Sigmoid colon (tissue), 4 donors: ENCODE measurements at regions not wholly inside any gene's neighbourhood (a gene's known extent, or its start where the extent isn't known, plus 50 kb on each side); places are given as distances from the start of the nearest gene placed in this dataset.

Experiments used
- CTCF ChIP-seq, 4 experiments: fragments of 450-650 bp in 3 of 4; fragments of 200-600 bp in 1 of 4; IDR thresholded peaks; one replicate each; pipeline ENCODE4 v1.5.1; 2016 to 2019; ENCODE audit warnings: antibody characterized with exemption in 4 of 4, mild to moderate bottlenecking in 3 of 4, moderate library complexity in 2 of 4
- POLR2AphosphoS5 ChIP-seq, 4 donors: sonication (generic); formaldehyde crosslinking; IDR thresholded peaks; one replicate each; pipeline ENCODE4 v1.6.1; 2017; ENCODE audit warnings: antibody characterized with exemption in 4 of 4

GRCh38 chr11:43034341-43034740 is 277.5 kb upstream of the API5 start:
- no peak for TF ChIP-seq POLR2AphosphoS5 (IDR thresholded peaks at IDR 0.05)
- no peak for TF ChIP-seq CTCF (IDR thresholded peaks at IDR 0.05)
